ENCODE measurements at regions not wholly inside any gene's neighbourhood (a gene's known extent, or its start where the extent isn't known, plus 50 kb on each side); places are given as distances from the start of the nearest gene placed in this dataset.

DNA sequence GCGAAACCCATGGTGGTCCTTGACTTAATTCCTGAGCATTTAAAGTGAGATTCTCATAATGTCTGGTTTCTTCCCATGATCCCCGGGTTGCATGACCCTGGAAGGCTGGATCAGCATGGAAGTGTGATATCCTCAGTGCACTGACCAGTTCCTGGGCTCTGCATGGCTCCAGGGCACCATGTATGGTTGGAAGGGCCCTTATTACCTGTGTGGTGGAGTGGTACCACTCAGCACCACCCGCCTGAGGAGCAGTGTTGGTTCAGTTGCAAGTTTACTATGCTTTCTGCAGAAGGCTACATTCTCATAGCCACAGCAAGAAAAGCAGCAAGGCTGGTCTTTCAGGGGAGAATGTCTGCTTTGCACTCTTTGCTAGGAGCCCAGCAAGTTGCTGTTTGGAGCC is 325.7 kb upstream of the MKI67 start:
- no peak for TF ChIP-seq YY1 (IDR thresholded peaks at IDR 0.05; ENCODE audit: insufficient read depth, insufficient replicate concordance, low read depth, low read length)
- TF ChIP-seq, protein P1, sequence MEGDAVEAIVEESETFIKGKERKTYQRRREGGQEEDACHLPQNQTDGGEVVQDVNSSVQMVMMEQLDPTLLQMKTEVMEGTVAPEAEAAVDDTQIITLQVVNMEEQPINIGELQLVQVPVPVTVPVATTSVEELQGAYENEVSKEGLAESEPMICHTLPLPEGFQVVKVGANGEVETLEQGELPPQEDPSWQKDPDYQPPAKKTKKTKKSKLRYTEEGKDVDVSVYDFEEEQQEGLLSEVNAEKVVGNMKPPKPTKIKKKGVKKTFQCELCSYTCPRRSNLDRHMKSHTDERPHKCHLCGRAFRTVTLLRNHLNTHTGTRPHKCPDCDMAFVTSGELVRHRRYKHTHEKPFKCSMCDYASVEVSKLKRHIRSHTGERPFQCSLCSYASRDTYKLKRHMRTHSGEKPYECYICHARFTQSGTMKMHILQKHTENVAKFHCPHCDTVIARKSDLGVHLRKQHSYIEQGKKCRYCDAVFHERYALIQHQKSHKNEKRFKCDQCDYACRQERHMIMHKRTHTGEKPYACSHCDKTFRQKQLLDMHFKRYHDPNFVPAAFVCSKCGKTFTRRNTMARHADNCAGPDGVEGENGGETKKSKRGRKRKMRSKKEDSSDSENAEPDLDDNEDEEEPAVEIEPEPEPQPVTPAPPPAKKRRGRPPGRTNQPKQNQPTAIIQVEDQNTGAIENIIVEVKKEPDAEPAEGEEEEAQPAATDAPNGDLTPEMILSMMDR (CRISPR knock-in tag; IDR thresholded peaks at IDR 0.05), result no peak
- TF ChIP-seq MYNN (CRISPR knock-in tag; IDR thresholded peaks at IDR 0.05; ENCODE audit: low read depth), result no peak
- TF ChIP-seq MTA3 (CRISPR knock-in tag; IDR thresholded peaks at IDR 0.05), result no peak
- no peak for TF ChIP-seq TCF7L2 (IDR thresholded peaks at IDR 0.05; ENCODE audit: low read depth, low read length)
- no peak for TF ChIP-seq EP300 (IDR thresholded peaks at IDR 0.05; ENCODE audit: low read depth in 2 of 2, low read length in 2 of 2)
- no peak for TF ChIP-seq EP300 (CRISPR knock-in tag; IDR thresholded peaks at IDR 0.05; ENCODE audit: borderline replicate concordance)
- TF ChIP-seq, protein P2, sequence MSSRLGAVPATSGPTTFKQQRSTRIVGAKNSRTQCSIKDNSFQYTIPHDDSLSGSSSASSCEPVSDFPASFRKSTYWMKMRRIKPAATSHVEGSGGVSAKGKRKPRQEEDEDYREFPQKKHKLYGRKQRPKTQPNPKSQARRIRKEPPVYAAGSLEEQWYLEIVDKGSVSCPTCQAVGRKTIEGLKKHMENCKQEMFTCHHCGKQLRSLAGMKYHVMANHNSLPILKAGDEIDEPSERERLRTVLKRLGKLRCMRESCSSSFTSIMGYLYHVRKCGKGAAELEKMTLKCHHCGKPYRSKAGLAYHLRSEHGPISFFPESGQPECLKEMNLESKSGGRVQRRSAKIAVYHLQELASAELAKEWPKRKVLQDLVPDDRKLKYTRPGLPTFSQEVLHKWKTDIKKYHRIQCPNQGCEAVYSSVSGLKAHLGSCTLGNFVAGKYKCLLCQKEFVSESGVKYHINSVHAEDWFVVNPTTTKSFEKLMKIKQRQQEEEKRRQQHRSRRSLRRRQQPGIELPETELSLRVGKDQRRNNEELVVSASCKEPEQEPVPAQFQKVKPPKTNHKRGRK (CRISPR knock-in tag; IDR thresholded peaks at IDR 0.05), result no peak

All from HepG2 (cell line).